Stomach smooth muscle (tissue), 2 donors: ENCODE measurements at regions not wholly inside any gene's neighbourhood (a gene's known extent, or its start where the extent isn't known, plus 50 kb on each side); places are given as distances from the start of the nearest gene placed in this dataset.

Source experiments
- H3K27ac ChIP-seq: one replicate; pipeline ENCODE4 v1.7.0; 2013; ENCODE audit warnings: mild to moderate bottlenecking, low read length, inconsistent platforms
- H3K27me3 ChIP-seq, 2 donors: one replicate each; pipeline ENCODE4 v1.7.0; 2013; ENCODE audit warnings: low read length in 2 of 2; ENCODE audit not compliant: insufficient read depth in 2 of 2, control insufficient read depth in 1 of 2
- H3K36me3 ChIP-seq, 2 donors: one replicate each; pipeline ENCODE4 v1.7.0; 2013; ENCODE audit warnings: low read length in 2 of 2; ENCODE audit not compliant: control insufficient read depth in 2 of 2, insufficient read depth in 2 of 2
- H3K4me1 ChIP-seq: one replicate; pipeline ENCODE4 v1.7.0; 2013; ENCODE audit warnings: low read length; ENCODE audit not compliant: control insufficient read depth, insufficient read depth
- H3K4me3 ChIP-seq, 2 donors: one replicate each; pipeline ENCODE4 v1.7.0; 2013; ENCODE audit warnings: low read length in 2 of 2
- H3K9ac ChIP-seq, 2 donors: one replicate each; pipeline ENCODE4 v1.7.0; 2013; ENCODE audit warnings: low read length in 2 of 2, mild to moderate bottlenecking in 1 of 2
- H3K9me3 ChIP-seq, 2 donors: one replicate each; pipeline ENCODE4 v1.7.0; 2013; ENCODE audit warnings: low read length in 2 of 2; ENCODE audit not compliant: control insufficient read depth in 2 of 2
- donor health status: healthy.
- donor health status: Pancreatic carcinoma.

DNA sequence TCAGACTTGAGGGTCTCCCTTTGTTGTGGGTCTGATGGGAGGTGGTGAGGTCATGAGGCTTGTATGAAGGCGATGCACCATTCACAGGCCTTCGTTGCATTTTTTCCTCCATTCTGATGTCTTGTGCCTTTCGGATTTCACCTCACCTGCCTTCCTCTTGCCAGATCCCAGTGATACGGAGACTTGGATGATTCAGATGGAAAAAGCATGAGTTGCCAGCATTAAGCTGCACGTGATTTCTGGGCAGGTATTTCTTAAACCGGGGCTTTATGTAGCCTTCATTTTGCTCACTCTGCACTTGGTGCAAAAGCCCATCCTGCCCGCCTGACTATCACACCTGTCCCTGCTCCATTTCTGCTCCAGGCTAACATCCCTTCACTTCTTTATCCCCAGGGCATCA lies 216.7 kb downstream of the SNX19 start:
- H3K9me3 ChIP-seq, result no peaks in the 10 kb centered on the region
- H3K4me1 ChIP-seq, result no peaks in the 10 kb centered on the region
- H3K4me3 ChIP-seq, result no peak overlapping the region
- no peaks in the 10 kb centered on the region for H3K36me3 ChIP-seq
- no peaks in the 10 kb centered on the region for H3K27me3 ChIP-seq
- no peak overlapping the region for H3K27ac ChIP-seq
- H3K9ac ChIP-seq, result no peak overlapping the region

GRCh38 chr11:130700092-130700491 lies 216.2 kb downstream of the SNX19 start:
- H3K4me3 ChIP-seq, result no peak overlapping the region
- H3K4me1 ChIP-seq, result no peaks in the 10 kb centered on the region
- no peak overlapping the region for H3K9ac ChIP-seq
- no peaks in the 10 kb centered on the region for H3K36me3 ChIP-seq
- H3K9me3 ChIP-seq, result no peaks in the 10 kb centered on the region
- no peak overlapping the region for H3K27ac ChIP-seq
- H3K27me3 ChIP-seq, result no peaks in the 10 kb centered on the region

GRCh38 chr11:130703489-130704190 lies 212.6 kb downstream of the SNX19 start:
- Histone ChIP-seq H3K27ac (no peak overlapping the region), H3K27me3 (no peaks in the 10 kb centered on the region), H3K4me1 (no peaks in the 10 kb centered on the region), H3K4me3 (no peak overlapping the region), H3K9me3 (no peaks in the 10 kb centered on the region), H3K36me3 (no peaks in the 10 kb centered on the region), H3K9ac (no peak overlapping the region)

DNA sequence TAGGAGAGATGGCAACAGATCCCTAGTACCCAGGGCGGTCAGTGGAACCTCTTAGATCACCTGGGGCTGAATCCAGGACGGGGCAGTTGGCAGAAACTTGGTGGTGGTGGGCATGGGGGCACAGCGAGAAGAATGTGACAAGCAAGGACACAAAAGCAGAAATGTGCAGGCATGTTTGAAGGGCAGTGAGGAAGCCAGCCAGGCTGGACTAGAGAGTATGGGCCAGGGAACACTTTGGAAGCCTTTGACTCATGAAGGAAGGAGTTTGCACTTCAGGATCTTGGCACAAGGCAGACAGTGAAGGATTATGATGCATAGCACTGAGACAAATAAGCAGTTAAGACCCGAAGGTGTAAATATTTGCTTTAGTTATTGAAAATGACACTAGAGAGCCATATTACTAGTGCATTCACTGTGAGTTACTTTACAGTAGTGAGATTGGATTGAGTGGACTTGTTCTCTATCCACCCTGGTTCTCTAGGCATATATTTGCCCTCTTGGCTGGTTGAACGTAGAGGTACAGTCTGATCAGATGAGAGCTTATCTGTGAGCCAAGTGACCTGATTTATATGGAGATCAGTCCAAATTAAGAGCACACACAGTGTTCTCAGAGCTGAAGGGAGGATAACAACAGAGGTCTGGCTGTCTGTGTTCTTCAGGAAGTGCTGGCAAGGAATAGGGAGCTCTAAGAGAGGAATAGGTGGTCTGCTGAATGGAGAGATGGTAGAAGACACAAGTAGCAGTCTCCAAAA lies 210.4 kb downstream of the SNX19 start:
- Histone ChIP-seq H3K9ac (no peak overlapping the region), H3K27ac (no peak overlapping the region), H3K4me1 (no peaks in the 10 kb centered on the region), H3K9me3 (peaks cover 0 to 4% of the 10 kb centered on the region in 2 donors), H3K36me3 (no peaks in the 10 kb centered on the region), H3K27me3 (no peaks in the 10 kb centered on the region), H3K4me3 (no peak overlapping the region)

DNA sequence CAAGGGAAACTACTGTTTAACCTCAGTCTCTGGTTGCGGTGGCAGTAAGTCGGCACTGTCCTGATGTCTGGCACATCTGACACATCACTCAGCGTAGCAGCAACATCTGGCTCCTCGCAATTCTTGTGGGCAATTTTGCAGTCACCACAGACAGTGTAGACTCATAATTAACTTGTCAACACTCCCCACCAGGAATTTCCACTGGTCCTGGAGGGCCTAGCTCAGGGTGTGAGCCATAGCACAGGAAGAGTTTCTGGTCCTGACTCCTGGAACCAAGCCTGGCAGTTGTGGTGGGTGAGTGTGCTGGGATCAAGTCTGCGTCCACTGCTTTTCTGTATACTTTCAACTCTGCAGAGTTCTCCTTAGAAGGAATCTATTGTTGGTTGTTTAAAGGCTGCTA lies 209.7 kb downstream of the SNX19 start:
- H3K9me3 ChIP-seq, result peaks cover 0 to 4% of the 10 kb centered on the region in 2 donors
- H3K9ac ChIP-seq, result no peak overlapping the region
- no peaks in the 10 kb centered on the region for H3K36me3 ChIP-seq
- no peaks in the 10 kb centered on the region for H3K27me3 ChIP-seq
- no peak overlapping the region for H3K4me3 ChIP-seq
- H3K27ac ChIP-seq, result no peak overlapping the region
- H3K4me1 ChIP-seq, result no peaks in the 10 kb centered on the region

DNA sequence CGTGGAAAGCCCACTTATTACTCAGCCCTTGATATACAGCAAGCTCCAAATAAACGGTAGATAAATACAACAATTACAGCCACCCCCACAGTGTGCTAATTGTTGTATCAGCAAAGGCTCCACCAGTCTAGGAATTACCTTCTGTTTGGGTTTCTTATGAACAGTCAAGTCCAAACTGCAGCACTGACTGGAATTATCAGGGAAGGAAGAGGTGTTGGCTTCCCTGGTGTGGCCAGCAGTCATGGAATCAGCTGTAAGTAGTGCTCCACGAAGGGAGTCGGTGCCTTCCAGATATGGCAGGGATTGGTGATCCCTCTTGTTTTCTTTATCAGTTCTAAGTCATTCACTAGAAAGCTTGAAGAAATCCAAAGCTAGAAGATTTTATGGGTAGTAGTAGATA lies 209.1 kb downstream of the SNX19 start:
- H3K9me3 ChIP-seq, result peaks cover 0 to 4% of the 10 kb centered on the region in 2 donors
- H3K27me3 ChIP-seq, result no peaks in the 10 kb centered on the region
- H3K4me1 ChIP-seq, result no peaks in the 10 kb centered on the region
- H3K9ac ChIP-seq, result no peak overlapping the region
- H3K36me3 ChIP-seq, result no peaks in the 10 kb centered on the region
- no peak overlapping the region for H3K27ac ChIP-seq
- H3K4me3 ChIP-seq, result no peak overlapping the region

- H3K36me3 ChIP-seq, result no peaks in the 10 kb centered on the region
- no peaks in the 10 kb centered on the region for H3K4me1 ChIP-seq
- no peaks in the 10 kb centered on the region for H3K27me3 ChIP-seq
- no peak overlapping the region for H3K4me3 ChIP-seq
- peaks cover 0 to 4% of the 10 kb centered on the region in 2 donors for H3K9me3 ChIP-seq
- no peak overlapping the region for H3K27ac ChIP-seq
- H3K9ac ChIP-seq, result no peak overlapping the region
Measured at GRCh38 chr11:130709531-130709930, 206.7 kb downstream of the SNX19 start.

DNA sequence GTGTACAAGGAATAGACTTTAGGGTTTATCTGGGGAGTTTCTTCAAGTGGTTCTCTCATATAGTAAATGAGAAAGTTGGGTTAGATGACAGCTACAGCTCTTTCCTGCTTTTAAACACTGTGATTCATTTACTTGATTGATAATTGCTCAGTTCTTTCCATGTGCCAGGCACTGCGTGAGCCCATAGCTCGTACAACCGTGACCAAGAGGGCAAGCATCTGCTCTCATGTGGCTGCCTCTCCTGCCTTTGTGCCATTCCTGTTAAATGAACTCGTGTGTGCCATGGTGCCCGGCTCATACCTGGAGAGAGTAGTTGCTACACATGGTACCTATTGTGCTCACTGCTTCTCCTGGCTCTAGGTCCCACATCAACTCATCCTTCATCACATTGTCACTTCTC lies 206.3 kb downstream of the SNX19 start:
- Histone ChIP-seq H3K27me3 (no peaks in the 10 kb centered on the region), H3K36me3 (no peaks in the 10 kb centered on the region), H3K27ac (no peak overlapping the region), H3K4me3 (no peak overlapping the region), H3K4me1 (no peaks in the 10 kb centered on the region), H3K9ac (no peak overlapping the region), H3K9me3 (peaks cover 0 to 4% of the 10 kb centered on the region in 2 donors)

GRCh38 chr11:130710497-130711012 lies 205.7 kb downstream of the SNX19 start:
- H3K36me3 ChIP-seq, result no peaks in the 10 kb centered on the region
- H3K9me3 ChIP-seq, result peaks cover 0 to 4% of the 10 kb centered on the region in 2 donors
- no peak overlapping the region for H3K4me3 ChIP-seq
- no peak overlapping the region for H3K27ac ChIP-seq
- no peak overlapping the region for H3K9ac ChIP-seq
- no peaks in the 10 kb centered on the region for H3K27me3 ChIP-seq
- no peaks in the 10 kb centered on the region for H3K4me1 ChIP-seq

DNA sequence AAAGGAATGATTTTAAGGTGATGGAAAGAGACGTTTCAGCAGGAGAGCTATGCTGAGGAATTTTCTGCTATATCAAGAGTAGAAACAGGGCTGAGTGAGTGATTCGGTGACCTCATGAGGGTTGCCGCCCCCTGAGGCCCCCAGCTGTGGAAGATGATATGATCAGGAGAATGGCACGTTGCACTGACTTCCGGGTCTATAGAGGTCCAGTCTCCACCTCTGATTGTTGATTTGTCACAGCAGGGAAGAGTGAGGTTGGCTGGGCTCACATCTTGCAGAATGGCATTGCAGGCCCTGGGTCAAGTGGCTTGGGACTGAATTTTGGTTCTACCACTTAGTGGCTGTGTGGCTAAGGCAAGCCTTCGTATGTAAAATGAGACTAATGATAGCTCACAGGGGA lies 205.1 kb downstream of the SNX19 start:
- Histone ChIP-seq H3K9me3 (peaks cover 0 to 4% of the 10 kb centered on the region in 2 donors), H3K4me1 (no peaks in the 10 kb centered on the region), H3K27ac (no peak overlapping the region), H3K9ac (no peak overlapping the region), H3K36me3 (no peaks in the 10 kb centered on the region), H3K4me3 (no peak overlapping the region), H3K27me3 (no peaks in the 10 kb centered on the region)

DNA sequence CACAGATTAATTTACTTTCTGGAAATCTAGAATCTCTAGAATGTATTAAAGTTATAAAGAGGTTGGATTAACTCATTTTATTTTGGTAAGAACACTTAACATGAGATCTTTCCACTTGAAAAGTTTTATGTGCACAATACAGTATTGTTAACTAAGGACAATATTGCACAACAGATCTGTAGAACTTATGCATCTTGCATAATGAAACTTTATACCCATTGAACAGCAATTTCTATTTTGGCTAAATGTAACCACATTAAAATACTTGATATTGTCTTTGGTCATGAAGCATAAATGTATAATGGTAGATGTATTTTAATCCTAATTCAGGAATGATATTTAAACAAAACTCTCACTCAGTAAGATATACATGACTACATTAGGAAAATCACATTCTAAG lies 203.8 kb downstream of the SNX19 start:
- Histone ChIP-seq H3K4me1 (no peaks in the 10 kb centered on the region), H3K9ac (no peak overlapping the region), H3K27ac (no peak overlapping the region), H3K36me3 (no peaks in the 10 kb centered on the region), H3K27me3 (no peaks in the 10 kb centered on the region), H3K4me3 (no peak overlapping the region), H3K9me3 (peaks cover 0 to 4% of the 10 kb centered on the region in 2 donors)
